ENCODE measurements at regions not wholly inside any gene's neighbourhood (a gene's known extent, or its start where the extent isn't known, plus 50 kb on each side); places are given as distances from the start of the nearest gene placed in this dataset.

DNA sequence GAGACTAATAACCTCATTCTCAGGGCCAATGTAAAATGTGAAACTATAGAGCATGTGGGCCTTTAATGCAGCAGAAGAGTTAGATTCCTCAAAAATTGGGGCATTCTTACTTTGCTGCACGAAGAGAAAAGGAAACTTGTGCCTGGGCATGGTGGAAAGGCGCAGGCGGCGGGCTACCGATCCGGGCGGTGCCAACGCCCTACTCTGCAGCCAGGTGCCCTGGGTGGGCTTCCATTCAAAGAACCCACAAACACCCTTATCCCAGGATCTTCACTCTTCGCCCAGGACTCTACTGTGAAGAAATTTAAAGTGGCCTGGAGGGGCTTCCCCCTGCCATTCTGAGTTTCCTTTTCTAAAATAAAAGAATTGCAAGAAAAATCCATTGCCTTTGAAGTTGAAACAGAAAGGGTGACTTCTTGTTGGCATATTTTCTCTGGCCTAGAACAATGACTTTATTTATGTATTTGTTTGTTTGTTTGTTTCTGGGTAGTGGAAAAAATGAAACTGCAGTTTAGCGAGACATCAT, 124.9 kb downstream of the TMEM161B start:
- TF ChIP-seq CTCF (IDR thresholded peaks at IDR 0.05; ENCODE audit: low read depth, low read length), result no peak
- TF ChIP-seq MYC (IDR thresholded peaks at IDR 0.05; ENCODE audit: low read depth, low read length), result no peak
